ENCODE measurements at regions not wholly inside any gene's neighbourhood (a gene's known extent, or its start where the extent isn't known, plus 50 kb on each side); places are given as distances from the start of the nearest gene placed in this dataset.
"Not testable (repeated sequence)": the region's sequence is repeated elsewhere in the genome, so short reads cannot be mapped to it uniquely, and the experiment has no call there.

DNA sequence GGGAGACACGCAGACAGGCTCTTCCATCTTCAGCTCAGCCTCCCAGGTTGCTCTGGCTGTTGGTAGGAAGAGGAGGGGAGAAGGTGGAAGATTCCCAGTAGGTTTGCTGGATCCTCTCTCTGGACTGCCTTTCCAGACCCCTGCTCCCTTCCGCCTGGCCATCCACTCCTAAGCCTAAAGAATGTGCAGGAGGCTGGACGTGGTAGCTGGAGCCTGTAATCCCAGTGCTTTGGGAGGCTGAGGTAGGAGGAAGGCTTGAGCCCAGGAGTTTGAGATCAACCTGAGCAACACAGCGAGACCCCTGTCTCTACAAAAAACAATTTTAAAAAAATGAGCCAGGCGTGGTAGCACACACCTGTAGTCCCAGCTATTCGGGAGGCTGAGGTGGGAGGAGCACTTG lies 2895.6 kb downstream of the RPIA start:
- not testable (repeated sequence) for TF ChIP-seq POLR2A (IDR thresholded peaks at IDR 0.05)
- TF ChIP-seq, protein P1, sequence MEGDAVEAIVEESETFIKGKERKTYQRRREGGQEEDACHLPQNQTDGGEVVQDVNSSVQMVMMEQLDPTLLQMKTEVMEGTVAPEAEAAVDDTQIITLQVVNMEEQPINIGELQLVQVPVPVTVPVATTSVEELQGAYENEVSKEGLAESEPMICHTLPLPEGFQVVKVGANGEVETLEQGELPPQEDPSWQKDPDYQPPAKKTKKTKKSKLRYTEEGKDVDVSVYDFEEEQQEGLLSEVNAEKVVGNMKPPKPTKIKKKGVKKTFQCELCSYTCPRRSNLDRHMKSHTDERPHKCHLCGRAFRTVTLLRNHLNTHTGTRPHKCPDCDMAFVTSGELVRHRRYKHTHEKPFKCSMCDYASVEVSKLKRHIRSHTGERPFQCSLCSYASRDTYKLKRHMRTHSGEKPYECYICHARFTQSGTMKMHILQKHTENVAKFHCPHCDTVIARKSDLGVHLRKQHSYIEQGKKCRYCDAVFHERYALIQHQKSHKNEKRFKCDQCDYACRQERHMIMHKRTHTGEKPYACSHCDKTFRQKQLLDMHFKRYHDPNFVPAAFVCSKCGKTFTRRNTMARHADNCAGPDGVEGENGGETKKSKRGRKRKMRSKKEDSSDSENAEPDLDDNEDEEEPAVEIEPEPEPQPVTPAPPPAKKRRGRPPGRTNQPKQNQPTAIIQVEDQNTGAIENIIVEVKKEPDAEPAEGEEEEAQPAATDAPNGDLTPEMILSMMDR (IDR thresholded peaks at IDR 0.05), result not testable (repeated sequence)

Measured in transverse colon (tissue), 3 donors.